D721Med (cell line): ENCODE measurements at regions not wholly inside any gene's neighbourhood (a gene's known extent, or its start where the extent isn't known, plus 50 kb on each side); places are given as distances from the start of the nearest gene placed in this dataset.

Experiments
- DNase-seq: peaks from one replicate; pipeline ENCODE4 v3.0.0; 2011; ENCODE audit warnings: low spot score; ENCODE audit not compliant: insufficient read length
- FAIRE-seq: peaks from 2 replicates; lab custom pipeline; 2011; peaks lifted over from hg19 to GRCh38; lab: Jason Lieb, UNC
- CTCF ChIP-seq: IDR thresholded peaks from 2 replicates; pipeline ENCODE4 v1.5.1; 2012; ENCODE audit warnings: mild to moderate bottlenecking, control low read depth; ENCODE audit not compliant: insufficient read depth; ENCODE audit errors: missing control alignments

- FAIRE-seq: no peak
- DNase-seq: no peak
- TF ChIP-seq CTCF: no peak
Observed at GRCh38 chr2:144229296-144229695, 290.6 kb downstream of the ZEB2 start.

GRCh38 chr2:144227427-144228105 lies 292.4 kb downstream of the ZEB2 start:
- TF ChIP-seq CTCF: no peak
- no peak for FAIRE-seq
- DNase-seq: no peak

- FAIRE-seq (no peak), DNase-seq (no peak)
- TF ChIP-seq CTCF: no peak
Observed at GRCh38 chr2:144225076-144225475, 294.8 kb downstream of the ZEB2 start.

- DNase-seq (no peak), FAIRE-seq (no peak)
- TF ChIP-seq CTCF: no peak
Observed at GRCh38 chr2:144224472-144224871, 295.4 kb downstream of the ZEB2 start.

- FAIRE-seq (no peak), DNase-seq (no peak)
- TF ChIP-seq CTCF: no peak
Observed at GRCh38 chr2:144219979-144220378, 299.9 kb downstream of the ZEB2 start.

GRCh38 chr2:144217853-144218633 lies 301.9 kb downstream of the ZEB2 start:
- FAIRE-seq (no peak), DNase-seq (no peak)

More at GRCh38 chr2:144217853-144218633, 301.9 kb downstream of the ZEB2 start:
- no peak for TF ChIP-seq CTCF
